HG02642 (cell line): ENCODE measurements at regions not wholly inside any gene's neighbourhood (a gene's known extent, or its start where the extent isn't known, plus 50 kb on each side); places are given as distances from the start of the nearest gene placed in this dataset.

Experiments used
- ATAC-seq: cut with Tn5 transposase; IDR thresholded peaks from one replicate; pipeline ENCODE4 v1.9.1; 2021; ENCODE audit warnings: mild to moderate bottlenecking; ENCODE audit not compliant: unreplicated experiment, poor library complexity

GRCh38 chr4:159003420-159004253 lies 99.2 kb upstream of the RAPGEF2 start:
- ATAC-seq, result no peak

- ATAC-seq, result no peak
Measured at GRCh38 chr4:159006202-159006601, 96.7 kb upstream of the RAPGEF2 start.

GRCh38 chr4:159008671-159009070 lies 94.2 kb upstream of the RAPGEF2 start:
- no peak for ATAC-seq

GRCh38 chr4:159009521-159009920 lies 93.4 kb upstream of the RAPGEF2 start:
- ATAC-seq, result no peak

GRCh38 chr4:159010100-159010499 lies 92.8 kb upstream of the RAPGEF2 start:
- no peak for ATAC-seq

GRCh38 chr4:159010563-159011260 lies 92.2 kb upstream of the RAPGEF2 start:
- no peak for ATAC-seq

- ATAC-seq, result no peak
Measured at GRCh38 chr4:159012381-159012780, 90.5 kb upstream of the RAPGEF2 start.

- ATAC-seq, result no peak
Measured at GRCh38 chr4:159013692-159014091, 89.2 kb upstream of the RAPGEF2 start.

- ATAC-seq, result no peak
Measured at GRCh38 chr4:159014859-159015258, 88.0 kb upstream of the RAPGEF2 start.

- no peak for ATAC-seq
Measured at GRCh38 chr4:159015841-159016240, 87.0 kb upstream of the RAPGEF2 start.

GRCh38 chr4:159016593-159017024 lies 86.3 kb upstream of the RAPGEF2 start:
- ATAC-seq, result peak; percentile 56

- ATAC-seq, result peak; percentile 37
Measured at GRCh38 chr4:159017323-159018026, 85.4 kb upstream of the RAPGEF2 start.

- ATAC-seq, result peak; percentile 94
Measured at GRCh38 chr4:159018062-159018629, 84.7 kb upstream of the RAPGEF2 start.

- ATAC-seq, result no peak
Measured at GRCh38 chr4:159019356-159019755, 83.5 kb upstream of the RAPGEF2 start.

GRCh38 chr4:159021597-159022385 lies 81.1 kb upstream of the RAPGEF2 start:
- ATAC-seq, result no peak

GRCh38 chr4:159023741-159024140 lies 79.1 kb upstream of the RAPGEF2 start:
- ATAC-seq, result no peak

- no peak for ATAC-seq
Measured at GRCh38 chr4:159024266-159024665, 78.6 kb upstream of the RAPGEF2 start.

- ATAC-seq, result no peak
Measured at GRCh38 chr4:159024828-159025227, 78.1 kb upstream of the RAPGEF2 start.

GRCh38 chr4:159026329-159026728 lies 76.5 kb upstream of the RAPGEF2 start:
- ATAC-seq, result no peak

- ATAC-seq, result no peak
Measured at GRCh38 chr4:159027535-159027934, 75.3 kb upstream of the RAPGEF2 start.
